ENCODE measurements at regions not wholly inside any gene's neighbourhood (a gene's known extent, or its start where the extent isn't known, plus 50 kb on each side); places are given as distances from the start of the nearest gene placed in this dataset.

DNA sequence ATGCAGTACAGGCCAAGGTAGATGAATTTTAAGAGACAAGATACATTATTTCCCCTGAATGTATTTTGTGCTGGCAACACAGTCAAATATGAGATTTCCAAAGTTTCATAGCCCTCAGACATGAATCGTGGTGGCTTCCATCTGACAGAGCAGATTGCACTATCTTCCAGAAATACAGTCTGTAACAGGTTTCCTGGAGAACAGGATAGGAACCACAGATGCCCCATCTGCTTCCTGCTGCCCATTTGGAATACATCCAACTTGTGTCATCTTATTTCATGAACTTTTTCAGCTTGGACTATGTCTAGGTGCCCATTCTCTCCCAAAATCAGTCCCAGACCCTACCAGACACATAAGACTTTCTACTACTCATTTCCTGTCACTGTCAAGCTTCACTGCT is 426.0 kb downstream of the KIF16B start:
- POLR2A ChIA-PET = no interaction called here
- TF ChIP-seq, protein P1, sequence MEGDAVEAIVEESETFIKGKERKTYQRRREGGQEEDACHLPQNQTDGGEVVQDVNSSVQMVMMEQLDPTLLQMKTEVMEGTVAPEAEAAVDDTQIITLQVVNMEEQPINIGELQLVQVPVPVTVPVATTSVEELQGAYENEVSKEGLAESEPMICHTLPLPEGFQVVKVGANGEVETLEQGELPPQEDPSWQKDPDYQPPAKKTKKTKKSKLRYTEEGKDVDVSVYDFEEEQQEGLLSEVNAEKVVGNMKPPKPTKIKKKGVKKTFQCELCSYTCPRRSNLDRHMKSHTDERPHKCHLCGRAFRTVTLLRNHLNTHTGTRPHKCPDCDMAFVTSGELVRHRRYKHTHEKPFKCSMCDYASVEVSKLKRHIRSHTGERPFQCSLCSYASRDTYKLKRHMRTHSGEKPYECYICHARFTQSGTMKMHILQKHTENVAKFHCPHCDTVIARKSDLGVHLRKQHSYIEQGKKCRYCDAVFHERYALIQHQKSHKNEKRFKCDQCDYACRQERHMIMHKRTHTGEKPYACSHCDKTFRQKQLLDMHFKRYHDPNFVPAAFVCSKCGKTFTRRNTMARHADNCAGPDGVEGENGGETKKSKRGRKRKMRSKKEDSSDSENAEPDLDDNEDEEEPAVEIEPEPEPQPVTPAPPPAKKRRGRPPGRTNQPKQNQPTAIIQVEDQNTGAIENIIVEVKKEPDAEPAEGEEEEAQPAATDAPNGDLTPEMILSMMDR (IDR thresholded peaks at IDR 0.05; ENCODE audit: control extremely low read depth, extremely low read depth, low read depth, missing control alignments) = no peak
- CTCF ChIA-PET = interaction anchor here (3.4 kb wide), 1 partner anchor 11 kb away, joined by 12 read pairs; no protein-coding TSS in a partner anchor
- no peak for DNase-seq (ENCODE audit: extremely low spot score)

DNA sequence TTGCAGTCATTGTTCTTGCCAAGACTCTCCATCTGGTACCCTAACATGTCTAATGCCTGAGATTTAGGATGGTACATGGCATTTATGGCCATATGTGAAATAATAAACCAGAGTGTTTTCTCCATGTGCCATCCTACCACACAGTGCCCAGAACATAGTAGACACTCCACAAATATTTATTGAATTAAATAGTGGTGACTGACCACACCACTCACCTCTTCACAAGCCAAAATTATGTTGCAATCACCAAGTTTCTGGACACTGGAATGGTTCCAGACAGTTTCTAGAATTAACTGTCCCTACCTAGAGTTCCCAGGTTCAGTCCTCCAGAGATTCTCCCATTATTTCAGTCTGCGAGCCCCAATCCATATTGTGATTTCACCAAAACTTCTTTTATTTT is 427.3 kb downstream of the KIF16B start:
- ChIA-PET CTCF (interaction anchor here (0.9 to 3.4 kb wide), 2 partner anchors 10 to 13 kb away, joined by 3 to 12 read pairs; no protein-coding TSS in a partner anchor), POLR2A (no interaction called here)
- no peak for DNase-seq (ENCODE audit: extremely low spot score)
- TF ChIP-seq, protein P1 (IDR thresholded peaks at IDR 0.05; ENCODE audit: control extremely low read depth, extremely low read depth, low read depth, missing control alignments) = no peak

DNA sequence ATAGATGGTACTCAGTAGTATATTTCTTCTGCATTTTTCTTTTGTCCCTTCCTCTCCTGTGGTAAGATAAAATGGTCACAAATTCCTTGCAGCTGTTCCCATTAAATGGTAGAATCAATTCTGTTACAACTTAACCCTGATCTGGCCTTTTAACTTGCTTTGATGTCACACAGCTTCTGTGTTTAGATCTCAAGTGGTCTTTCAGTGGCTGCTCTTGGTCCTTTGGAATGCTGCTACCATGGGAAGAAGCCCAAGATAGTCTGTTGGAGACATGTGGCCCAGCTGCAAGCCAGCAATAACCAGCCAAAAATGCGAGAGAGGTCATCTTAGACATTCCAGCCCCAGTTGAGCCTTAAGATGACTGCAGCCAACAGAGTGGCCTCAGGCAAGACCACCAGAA is 429.7 kb downstream of the KIF16B start:
- DNase-seq (ENCODE audit: extremely low spot score) = no peak
- POLR2A ChIA-PET = no interaction called here
- TF ChIP-seq, protein P1 (IDR thresholded peaks at IDR 0.05; ENCODE audit: control extremely low read depth, extremely low read depth, low read depth, missing control alignments) = no peak
- CTCF ChIA-PET = interaction anchor here (1.8 kb wide), 1 partner anchor 9 kb away, joined by 5 read pairs; no protein-coding TSS in a partner anchor

DNA sequence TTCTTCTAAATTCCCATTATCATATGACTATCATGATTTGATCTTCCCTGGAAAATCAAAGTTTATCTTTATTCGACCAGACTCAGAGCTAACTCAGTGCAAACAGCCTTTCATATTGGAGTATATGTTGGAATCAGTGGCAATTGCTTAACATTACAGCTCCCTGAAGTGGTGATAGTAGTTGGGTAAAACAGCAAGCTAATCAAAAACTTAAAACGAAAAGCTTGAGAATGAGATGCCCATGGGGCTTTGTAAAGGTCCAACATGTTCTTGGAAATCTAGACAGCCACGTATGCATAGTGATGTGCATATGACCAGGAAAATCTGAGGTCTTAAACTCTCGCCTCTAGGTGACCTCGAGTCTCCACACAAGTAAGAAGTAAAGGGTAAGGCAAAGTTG is 437.6 kb downstream of the KIF16B start:
- TF ChIP-seq, protein P1 (IDR thresholded peaks at IDR 0.05; ENCODE audit: control extremely low read depth, extremely low read depth, low read depth, missing control alignments) = no peak
- CTCF ChIA-PET = interaction anchor here (1.0 to 1.7 kb wide), 3 partner anchors 8 to 30 kb away, joined by 3 to 12 read pairs (median 5); no protein-coding TSS in a partner anchor
- DNase-seq (ENCODE audit: extremely low spot score) = no peak
- POLR2A ChIA-PET = no interaction called here

GRCh38 chr20:16132036-16132798 is 441.0 kb downstream of the KIF16B start:
- ChIA-PET POLR2A (no interaction called here), CTCF (no interaction called here)
- DNase-seq (ENCODE audit: extremely low spot score) = no peak
- TF ChIP-seq, protein P1 (IDR thresholded peaks at IDR 0.05; ENCODE audit: control extremely low read depth, extremely low read depth, low read depth, missing control alignments) = no peak

- ChIA-PET POLR2A (no interaction called here), CTCF (interaction anchor here (0.8 to 1.0 kb wide), 3 partner anchors 10 to 72 kb away, joined by 3 to 4 read pairs (median 3); no protein-coding TSS in a partner anchor)
- DNase-seq (ENCODE audit: extremely low spot score) = no peak
- TF ChIP-seq, protein P1 (IDR thresholded peaks at IDR 0.05; ENCODE audit: control extremely low read depth, extremely low read depth, low read depth, missing control alignments) = no peak
Measured at GRCh38 chr20:16129411-16129810, 443.8 kb downstream of the KIF16B start.

Data from GM10248 (cell line).